ENCODE measurements at regions not wholly inside any gene's neighbourhood (a gene's known extent, or its start where the extent isn't known, plus 50 kb on each side); places are given as distances from the start of the nearest gene placed in this dataset.

GRCh38 chr2:57617318-57617717 lies 429.3 kb upstream of the VRK2 start (continued):
- TF ChIP-seq PAF1 (CRISPR knock-in tag; IDR thresholded peaks at IDR 0.05) = no peak
- no peak for TF ChIP-seq TEAD3 (CRISPR knock-in tag; optimal IDR thresholded peaks at IDR 0.05; ENCODE audit: borderline replicate concordance)
- no peak for TF ChIP-seq HNRNPH1 (optimal IDR thresholded peaks at IDR 0.05; ENCODE audit: low read depth, low read length)

GRCh38 chr2:57621122-57621663 lies 425.4 kb upstream of the VRK2 start:
- Histone ChIP-seq H4K20me1 (ENCODE audit: insufficient read depth, low read length) (no peaks in the 10 kb centered on the region), H3K27me3 (ENCODE audit: control insufficient read depth in 1 of 2, insufficient read depth in 2 of 2, low read length in 2 of 2) (no peaks in the 10 kb centered on the region), H3K27ac (ENCODE audit: extremely low read length, insufficient read depth, low read length) (no peak overlapping the region), H3K79me2 (ENCODE audit: insufficient read depth, low read length) (no peaks in the 10 kb centered on the region), H3K4me1 (ENCODE audit: insufficient read depth, low read length) (no peaks in the 10 kb centered on the region), H2AFZ (ENCODE audit: low read length) (no peak overlapping the region), H3K9me3 (ENCODE audit: low read length) (peaks cover 5% of the 10 kb centered on the region; the same call in 1 of the 2 replicates), H3K4me2 (ENCODE audit: low read depth, low read length) (no peak overlapping the region), H3K9ac (ENCODE audit: insufficient read depth, low read depth, low read length) (no peak overlapping the region), H3K36me3 (replicated peaks in 1 of 2; ENCODE audit: control insufficient read depth in 1 of 2, insufficient read depth in 2 of 2, low read length in 2 of 2) (no peaks in the 10 kb centered on the region), H3K4me3 (replicated peaks in 1 of 3; ENCODE audit: insufficient read depth in 1 of 3, low read depth in 2 of 3, low read length in 3 of 3) (no peak overlapping the region)
- no peak for FAIRE-seq
- CTCF ChIA-PET (ENCODE audit: low intra/inter-chr PET ratio, low total read pairs) = no interaction called here
- DNase-seq (ENCODE audit: low spot score) = no peak
- in situ Hi-C loops (cut with HindIII; ENCODE audit: extremely low pct_ligation_motif_present, low pct_unique_long_range_greater_than_20kb) (no loop called here), intact Hi-C loops (cut with micrococcal nuclease; ENCODE audit: unreplicated experiment) (no loop called here)
- no peak for ATAC-seq
- POLR2A ChIA-PET = no interaction called here
- no TSS peak for BruUV-seq (replicated peaks)
- 0% methylated on average over 2 of the region's 2 CpGs for WGBS (ENCODE audit: low lambda C conversion rate)
- TF ChIP-seq PREB (CRISPR knock-in tag; IDR thresholded peaks at IDR 0.05) = no peak
- no peak for TF ChIP-seq PATZ1 (CRISPR knock-in tag; IDR thresholded peaks at IDR 0.05)
- TF ChIP-seq SIN3B (IDR thresholded peaks at IDR 0.05; ENCODE audit: low read length) = no peak
- no peak for TF ChIP-seq ZNF605 (CRISPR knock-in tag; IDR thresholded peaks at IDR 0.05)
- TF ChIP-seq, protein P1, sequence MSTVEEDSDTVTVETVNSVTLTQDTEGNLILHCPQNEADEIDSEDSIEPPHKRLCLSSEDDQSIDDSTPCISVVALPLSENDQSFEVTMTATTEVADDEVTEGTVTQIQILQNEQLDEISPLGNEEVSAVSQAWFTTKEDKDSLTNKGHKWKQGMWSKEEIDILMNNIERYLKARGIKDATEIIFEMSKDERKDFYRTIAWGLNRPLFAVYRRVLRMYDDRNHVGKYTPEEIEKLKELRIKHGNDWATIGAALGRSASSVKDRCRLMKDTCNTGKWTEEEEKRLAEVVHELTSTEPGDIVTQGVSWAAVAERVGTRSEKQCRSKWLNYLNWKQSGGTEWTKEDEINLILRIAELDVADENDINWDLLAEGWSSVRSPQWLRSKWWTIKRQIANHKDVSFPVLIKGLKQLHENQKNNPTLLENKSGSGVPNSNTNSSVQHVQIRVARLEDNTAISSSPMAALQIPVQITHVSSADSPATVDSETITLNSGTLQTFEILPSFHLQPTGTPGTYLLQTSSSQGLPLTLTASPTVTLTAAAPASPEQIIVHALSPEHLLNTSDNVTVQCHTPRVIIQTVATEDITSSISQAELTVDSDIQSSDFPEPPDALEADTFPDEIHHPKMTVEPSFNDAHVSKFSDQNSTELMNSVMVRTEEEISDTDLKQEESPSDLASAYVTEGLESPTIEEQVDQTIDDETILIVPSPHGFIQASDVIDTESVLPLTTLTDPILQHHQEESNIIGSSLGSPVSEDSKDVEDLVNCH (CRISPR knock-in tag; IDR thresholded peaks at IDR 0.05) = no peak
- no peak for TF ChIP-seq ZNF777 (CRISPR knock-in tag; IDR thresholded peaks at IDR 0.05)
- no peak for TF ChIP-seq ZNF780A (CRISPR knock-in tag; IDR thresholded peaks at IDR 0.05)
- TF ChIP-seq MIXL1 (CRISPR knock-in tag; IDR thresholded peaks at IDR 0.05) = no peak
- no peak for TF ChIP-seq ZNF30 (CRISPR knock-in tag; IDR thresholded peaks at IDR 0.05)
- TF ChIP-seq, protein P2, sequence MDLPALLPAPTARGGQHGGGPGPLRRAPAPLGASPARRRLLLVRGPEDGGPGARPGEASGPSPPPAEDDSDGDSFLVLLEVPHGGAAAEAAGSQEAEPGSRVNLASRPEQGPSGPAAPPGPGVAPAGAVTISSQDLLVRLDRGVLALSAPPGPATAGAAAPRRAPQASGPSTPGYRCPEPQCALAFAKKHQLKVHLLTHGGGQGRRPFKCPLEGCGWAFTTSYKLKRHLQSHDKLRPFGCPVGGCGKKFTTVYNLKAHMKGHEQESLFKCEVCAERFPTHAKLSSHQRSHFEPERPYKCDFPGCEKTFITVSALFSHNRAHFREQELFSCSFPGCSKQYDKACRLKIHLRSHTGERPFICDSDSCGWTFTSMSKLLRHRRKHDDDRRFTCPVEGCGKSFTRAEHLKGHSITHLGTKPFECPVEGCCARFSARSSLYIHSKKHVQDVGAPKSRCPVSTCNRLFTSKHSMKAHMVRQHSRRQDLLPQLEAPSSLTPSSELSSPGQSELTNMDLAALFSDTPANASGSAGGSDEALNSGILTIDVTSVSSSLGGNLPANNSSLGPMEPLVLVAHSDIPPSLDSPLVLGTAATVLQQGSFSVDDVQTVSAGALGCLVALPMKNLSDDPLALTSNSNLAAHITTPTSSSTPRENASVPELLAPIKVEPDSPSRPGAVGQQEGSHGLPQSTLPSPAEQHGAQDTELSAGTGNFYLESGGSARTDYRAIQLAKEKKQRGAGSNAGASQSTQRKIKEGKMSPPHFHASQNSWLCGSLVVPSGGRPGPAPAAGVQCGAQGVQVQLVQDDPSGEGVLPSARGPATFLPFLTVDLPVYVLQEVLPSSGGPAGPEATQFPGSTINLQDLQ (CRISPR knock-in tag; IDR thresholded peaks at IDR 0.05) = no peak
- no peak for TF ChIP-seq HMG20B (CRISPR knock-in tag; conservative IDR thresholded peaks at IDR 0.05)
- no peak for TF ChIP-seq HBP1 (CRISPR knock-in tag; IDR thresholded peaks at IDR 0.05; ENCODE audit: low read depth)
